DND-41 (cell line): ENCODE measurements at regions not wholly inside any gene's neighbourhood (a gene's known extent, or its start where the extent isn't known, plus 50 kb on each side); places are given as distances from the start of the nearest gene placed in this dataset.

Source experiments
- CTCF ChIP-seq: IDR thresholded peaks from 2 replicates; pipeline ENCODE4 v1.5.1; 2012; ENCODE audit warnings: borderline replicate concordance, low read length, moderate library complexity, mild to moderate bottlenecking; ENCODE audit not compliant: poor library complexity, severe bottlenecking; ENCODE audit errors: extremely low read depth
- EZH2 ChIP-seq: IDR thresholded peaks from 3 replicates; pipeline ENCODE4 v1.6.1; 2012; ENCODE audit warnings: borderline replicate concordance, low read depth, mild to moderate bottlenecking, moderate library complexity, low read length, inconsistent platforms; ENCODE audit not compliant: severe bottlenecking

DNA sequence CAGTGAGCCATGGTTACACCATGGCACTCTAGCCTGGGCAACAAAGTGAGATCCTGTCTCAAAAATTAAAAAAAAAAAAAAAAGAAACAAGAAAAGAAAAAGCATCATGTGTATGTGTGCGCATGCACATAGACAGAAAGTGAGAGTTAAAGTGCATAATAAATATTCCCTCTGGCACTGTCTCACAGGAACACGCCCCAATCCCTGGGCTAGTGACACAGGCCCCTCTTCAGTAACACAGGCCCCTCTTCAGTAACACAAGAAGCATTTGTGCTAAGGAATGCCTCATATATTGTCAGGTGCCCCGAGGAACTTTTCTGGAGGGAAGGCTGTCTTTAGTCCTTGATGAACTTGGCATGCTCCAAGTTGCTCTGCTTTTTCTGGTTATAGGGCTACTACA lies 57.5 kb downstream of the RPL27A start:
- TF ChIP-seq CTCF = no peak
- no peak for TF ChIP-seq EZH2
